Panc1 (cell line): ENCODE measurements at regions not wholly inside any gene's neighbourhood (a gene's known extent, or its start where the extent isn't known, plus 50 kb on each side); places are given as distances from the start of the nearest gene placed in this dataset.

Experiments used
- ATAC-seq: fragments of 200-7000 bp; cut with Tn5 transposase; 2 replicates; pipeline ENCODE4 v1.9.1; 2020; ENCODE audit warnings: mild to moderate bottlenecking, moderate library complexity
- BruUV-seq: library from RNA; stranded (reverse); fragments of 400-500 nt; replicated peaks from 2 replicates; lab custom pipeline; 2021; lab: Mats Ljungman, UMichigan
- CTCF ChIA-PET: fragments of 300-600 bp; sonication (Branson Sonifier 250); formaldehyde crosslinking; loops from one replicate; lab custom pipeline; 2022; ENCODE audit warnings: antibody characterized with exemption; lab: Charles Lee
- POLR2A ChIA-PET: fragments of 300-600 bp; sonication (Branson Sonifier 250); formaldehyde crosslinking; loops from one replicate; lab custom pipeline; 2022; ENCODE audit warnings: antibody characterized with exemption; lab: Charles Lee
- DNase-seq: peaks from one replicate; pipeline ENCODE4 v3.0.0-alpha.2; 2010; ENCODE audit warnings: low read depth, low spot score
- H3K27ac ChIP-seq: 2 replicates; pipeline ENCODE4 v1.5.1; 2011; ENCODE audit warnings: mild to moderate bottlenecking, low read length, inconsistent platforms
- H3K27me3 ChIP-seq: fragments of 200-500 bp; sonication (Bioruptor generic); 2 replicates; pipeline ENCODE4 v1.6.0; 2014; ENCODE audit warnings: low read length, inconsistent platforms; ENCODE audit not compliant: control insufficient read depth, insufficient read depth
- H3K36me3 ChIP-seq: fragments of 200-500 bp; sonication (Bioruptor generic); 2 replicates; pipeline ENCODE4 v1.5.1; 2014; ENCODE audit warnings: inconsistent platforms, mild to moderate bottlenecking, low read length, moderate library complexity; ENCODE audit not compliant: control insufficient read depth, insufficient read depth
- H3K4me1 ChIP-seq: 2 replicates; pipeline ENCODE4 v1.5.1; 2011; ENCODE audit warnings: inconsistent platforms, mild to moderate bottlenecking, low read length, moderate library complexity; ENCODE audit not compliant: control insufficient read depth, insufficient read depth
- H3K4me3 ChIP-seq, 2 experiments: 2 replicates each; pipeline ENCODE4 v1.5.1; 2011 to 2012; ENCODE audit warnings: low read depth in 2 of 2, low read length in 2 of 2, mild to moderate bottlenecking in 2 of 2, inconsistent platforms in 1 of 2, moderate library complexity in 1 of 2
- H3K9me3 ChIP-seq: fragments of 200-500 bp; sonication (Bioruptor generic); 2 replicates; pipeline ENCODE4 v1.5.1; 2014; ENCODE audit warnings: low read depth, mild to moderate bottlenecking, inconsistent platforms, low read length, moderate library complexity; ENCODE audit not compliant: control insufficient read depth, insufficient read depth
- POLR2AphosphoS5 ChIP-seq: IDR thresholded peaks from 2 replicates; pipeline ENCODE4 v1.6.1; 2012; ENCODE audit warnings: mild to moderate bottlenecking, low read depth, low read length, moderate library complexity
- SIN3A ChIP-seq: IDR thresholded peaks from 2 replicates; pipeline ENCODE4 v1.6.1; 2012; ENCODE audit warnings: low read depth, mild to moderate bottlenecking, low read length, moderate library complexity, borderline replicate concordance; ENCODE audit not compliant: insufficient read depth
- TCF7L2 ChIP-seq: IDR thresholded peaks from 2 replicates; pipeline ENCODE4 v1.6.1; 2011; ENCODE audit warnings: mild to moderate bottlenecking, low read depth, low read length, inconsistent platforms
- in situ Hi-C: cut with HindIII; loops from 2 replicates; pipeline ENCODE4 v1.10.0; 2016; ENCODE audit warnings: low sequenced_read_pairs, low pct_unique_long_range_greater_than_20kb
- intact Hi-C: fragments of 100-400 bp; cut with micrococcal nuclease; formaldehyde crosslinking; loops from one replicate; pipeline ENCODE4 v1.10.0; 2022; ENCODE audit not compliant: unreplicated experiment
- TF ChIP-seq, protein P1 (sequence below), 2 experiments: IDR thresholded peaks; 2 replicates each; pipeline ENCODE4 v1.6.1; 2011 to 2012; ENCODE audit warnings: low read depth in 2 of 2, control low read depth in 1 of 2, low read length in 1 of 2, mild to moderate bottlenecking in 1 of 2, moderate library complexity in 1 of 2; ENCODE audit not compliant: insufficient read depth in 1 of 2
- TF ChIP-seq, protein P2 (sequence below): fragments of 450-650 bp; IDR thresholded peaks from 2 replicates; pipeline ENCODE4 v1.5.1; 2017; ENCODE audit warnings: mild to moderate bottlenecking

DNA sequence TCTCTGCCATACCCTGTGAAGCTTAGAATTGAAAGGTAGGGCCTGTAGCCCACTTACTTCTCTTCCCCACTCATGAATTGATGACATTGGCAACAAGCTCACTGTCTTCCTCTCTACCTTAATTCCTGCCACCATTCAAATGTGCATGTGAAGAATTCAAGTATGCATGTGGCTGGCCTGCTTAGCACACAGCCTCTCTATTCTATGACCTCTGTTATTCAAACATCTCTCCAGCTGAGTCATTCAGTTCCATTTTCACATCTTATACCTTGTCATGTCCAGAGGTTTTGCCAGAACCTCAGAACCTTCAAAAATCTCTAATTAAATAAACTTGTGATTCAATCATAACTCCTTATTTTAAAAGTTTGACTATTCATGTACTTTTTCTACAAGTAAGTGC lies 114.7 kb upstream of the MAN2A1 start:
- intact Hi-C loops = no loop called here
- POLR2A ChIA-PET = no interaction called here
- in situ Hi-C loops = no loop called here
- H3K4me1 ChIP-seq = no peaks in the 10 kb centered on the region
- no peak for TF ChIP-seq TCF7L2
- TF ChIP-seq SIN3A = no peak
- TF ChIP-seq, protein P1, sequence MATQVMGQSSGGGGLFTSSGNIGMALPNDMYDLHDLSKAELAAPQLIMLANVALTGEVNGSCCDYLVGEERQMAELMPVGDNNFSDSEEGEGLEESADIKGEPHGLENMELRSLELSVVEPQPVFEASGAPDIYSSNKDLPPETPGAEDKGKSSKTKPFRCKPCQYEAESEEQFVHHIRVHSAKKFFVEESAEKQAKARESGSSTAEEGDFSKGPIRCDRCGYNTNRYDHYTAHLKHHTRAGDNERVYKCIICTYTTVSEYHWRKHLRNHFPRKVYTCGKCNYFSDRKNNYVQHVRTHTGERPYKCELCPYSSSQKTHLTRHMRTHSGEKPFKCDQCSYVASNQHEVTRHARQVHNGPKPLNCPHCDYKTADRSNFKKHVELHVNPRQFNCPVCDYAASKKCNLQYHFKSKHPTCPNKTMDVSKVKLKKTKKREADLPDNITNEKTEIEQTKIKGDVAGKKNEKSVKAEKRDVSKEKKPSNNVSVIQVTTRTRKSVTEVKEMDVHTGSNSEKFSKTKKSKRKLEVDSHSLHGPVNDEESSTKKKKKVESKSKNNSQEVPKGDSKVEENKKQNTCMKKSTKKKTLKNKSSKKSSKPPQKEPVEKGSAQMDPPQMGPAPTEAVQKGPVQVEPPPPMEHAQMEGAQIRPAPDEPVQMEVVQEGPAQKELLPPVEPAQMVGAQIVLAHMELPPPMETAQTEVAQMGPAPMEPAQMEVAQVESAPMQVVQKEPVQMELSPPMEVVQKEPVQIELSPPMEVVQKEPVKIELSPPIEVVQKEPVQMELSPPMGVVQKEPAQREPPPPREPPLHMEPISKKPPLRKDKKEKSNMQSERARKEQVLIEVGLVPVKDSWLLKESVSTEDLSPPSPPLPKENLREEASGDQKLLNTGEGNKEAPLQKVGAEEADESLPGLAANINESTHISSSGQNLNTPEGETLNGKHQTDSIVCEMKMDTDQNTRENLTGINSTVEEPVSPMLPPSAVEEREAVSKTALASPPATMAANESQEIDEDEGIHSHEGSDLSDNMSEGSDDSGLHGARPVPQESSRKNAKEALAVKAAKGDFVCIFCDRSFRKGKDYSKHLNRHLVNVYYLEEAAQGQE (IDR thresholded peaks at IDR 0.05; ENCODE audit: insufficient read depth in 1 of 2, low read depth in 2 of 2, low read length in 1 of 2) = no peak
- TF ChIP-seq, protein P2, sequence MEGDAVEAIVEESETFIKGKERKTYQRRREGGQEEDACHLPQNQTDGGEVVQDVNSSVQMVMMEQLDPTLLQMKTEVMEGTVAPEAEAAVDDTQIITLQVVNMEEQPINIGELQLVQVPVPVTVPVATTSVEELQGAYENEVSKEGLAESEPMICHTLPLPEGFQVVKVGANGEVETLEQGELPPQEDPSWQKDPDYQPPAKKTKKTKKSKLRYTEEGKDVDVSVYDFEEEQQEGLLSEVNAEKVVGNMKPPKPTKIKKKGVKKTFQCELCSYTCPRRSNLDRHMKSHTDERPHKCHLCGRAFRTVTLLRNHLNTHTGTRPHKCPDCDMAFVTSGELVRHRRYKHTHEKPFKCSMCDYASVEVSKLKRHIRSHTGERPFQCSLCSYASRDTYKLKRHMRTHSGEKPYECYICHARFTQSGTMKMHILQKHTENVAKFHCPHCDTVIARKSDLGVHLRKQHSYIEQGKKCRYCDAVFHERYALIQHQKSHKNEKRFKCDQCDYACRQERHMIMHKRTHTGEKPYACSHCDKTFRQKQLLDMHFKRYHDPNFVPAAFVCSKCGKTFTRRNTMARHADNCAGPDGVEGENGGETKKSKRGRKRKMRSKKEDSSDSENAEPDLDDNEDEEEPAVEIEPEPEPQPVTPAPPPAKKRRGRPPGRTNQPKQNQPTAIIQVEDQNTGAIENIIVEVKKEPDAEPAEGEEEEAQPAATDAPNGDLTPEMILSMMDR = no peak
- TF ChIP-seq POLR2AphosphoS5 = no peak
- no peaks in the 10 kb centered on the region for H3K27me3 ChIP-seq
- H3K9me3 ChIP-seq = no peaks in the 10 kb centered on the region
- no peak overlapping the region for H3K4me3 ChIP-seq
- no peak overlapping the region for H3K27ac ChIP-seq
- no peaks in the 10 kb centered on the region for H3K36me3 ChIP-seq
- CTCF ChIA-PET = no interaction called here
- no TSS peak for BruUV-seq
- DNase-seq (no peak), ATAC-seq (no peak)

DNA sequence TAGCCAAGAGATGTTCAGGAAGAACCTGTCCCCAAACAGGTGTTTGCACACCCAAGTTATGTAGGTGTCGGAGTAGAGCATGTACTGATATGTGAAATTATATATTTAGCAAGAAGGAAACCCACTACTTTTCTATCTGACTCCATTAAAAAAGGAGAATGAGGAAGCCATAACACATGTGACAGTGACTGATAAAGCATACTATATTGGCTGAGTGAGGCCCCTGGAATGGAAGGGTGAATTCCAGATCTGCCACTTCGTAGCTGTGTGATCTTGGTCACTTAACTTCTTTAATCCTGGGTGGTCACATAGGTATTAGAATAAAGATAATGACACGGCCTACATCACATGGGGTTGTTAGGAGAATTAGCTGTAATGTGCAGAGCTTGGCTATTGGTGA lies 116.0 kb upstream of the MAN2A1 start:
- CTCF ChIA-PET = no interaction called here
- DNase-seq (no peak), ATAC-seq (no peak)
- H3K4me1 ChIP-seq = no peaks in the 10 kb centered on the region
- TF ChIP-seq SIN3A (no peak), POLR2AphosphoS5 (no peak), TCF7L2 (no peak)
- TF ChIP-seq, protein P2 = no peak
- TF ChIP-seq, protein P1 (IDR thresholded peaks at IDR 0.05; ENCODE audit: insufficient read depth in 1 of 2, low read depth in 2 of 2, low read length in 1 of 2) = no peak
- BruUV-seq = no TSS peak
- H3K27ac ChIP-seq = no peak overlapping the region
- H3K36me3 ChIP-seq = no peaks in the 10 kb centered on the region
- no peaks in the 10 kb centered on the region for H3K9me3 ChIP-seq
- POLR2A ChIA-PET = interaction anchor here (0.6 kb wide), 1 partner anchor 115 kb away, joined by 7 read pairs; no protein-coding TSS in a partner anchor
- H3K4me3 ChIP-seq = no peak overlapping the region
- in situ Hi-C loops = no loop called here
- intact Hi-C loops = no loop called here
- no peaks in the 10 kb centered on the region for H3K27me3 ChIP-seq
